Endothelial cell of umbilical vein (primary cell): ENCODE measurements at regions not wholly inside any gene's neighbourhood (a gene's known extent, or its start where the extent isn't known, plus 50 kb on each side); places are given as distances from the start of the nearest gene placed in this dataset.

Experiments used
- BruUV-seq: library from RNA; stranded (reverse); fragments of 400-500 nt; replicated peaks from 2 replicates; lab custom pipeline; 2021; lab: Mats Ljungman, UMichigan
- CTCF ChIA-PET: fragments of 300-600, 350-600 bp; sonication (Branson Sonifier 250); formaldehyde crosslinking; loops from one replicate; lab custom pipeline; 2021; ENCODE audit warnings: antibody characterized with exemption, inconsistent platforms; lab: Charles Lee
- POLR2A ChIA-PET: fragments of 300-600, 350-600 bp; sonication (Branson Sonifier 250); formaldehyde crosslinking; loops from one replicate; lab custom pipeline; 2021; ENCODE audit warnings: antibody characterized with exemption, inconsistent platforms; lab: Charles Lee
- DNase-seq: peaks from one replicate; pipeline ENCODE4 v3.0.0-alpha.2; 2011; ENCODE audit warnings: low read depth, low spot score
- FAIRE-seq: peaks from 2 replicates; lab custom pipeline; 2011; peaks lifted over from hg19 to GRCh38; lab: Jason Lieb, UNC
- H2AFZ ChIP-seq: 2 replicates; pipeline ENCODE4 v1.6.0; 2012; ENCODE audit warnings: low read depth, low read length, control low read depth, inconsistent platforms
- H3K27ac ChIP-seq: 2 replicates; pipeline ENCODE4 v1.5.1; 2011; ENCODE audit warnings: low read depth, mild to moderate bottlenecking, control low read depth, low read length, moderate library complexity; ENCODE audit not compliant: insufficient read depth
- H3K27me3 ChIP-seq, 2 experiments: 2 replicates each; pipeline versions ENCODE4 v1.6.0 to v1.6.1; 2011; ENCODE audit warnings: low read length in 2 of 2, mixed read lengths in 1 of 2; ENCODE audit not compliant: control insufficient read depth in 2 of 2, insufficient read depth in 2 of 2
- H3K36me3 ChIP-seq, 2 experiments: 2 replicates in 1 of 2; 3 replicates in 1 of 2; pipeline ENCODE4 v1.5.1; 2011; ENCODE audit warnings: low read length in 2 of 2, mild to moderate bottlenecking in 1 of 2, moderate library complexity in 1 of 2; ENCODE audit not compliant: control insufficient read depth in 2 of 2, insufficient read depth in 2 of 2; ENCODE audit errors: extremely low read depth in 1 of 2
- H3K4me1 ChIP-seq: 3 replicates; pipeline ENCODE4 v1.5.1; 2011; ENCODE audit warnings: mild to moderate bottlenecking, low read length; ENCODE audit not compliant: control insufficient read depth, insufficient read depth; ENCODE audit errors: extremely low read depth
- H3K4me2 ChIP-seq: 2 replicates; pipeline ENCODE4 v1.6.1; 2011; ENCODE audit warnings: low read length, control low read depth, mixed read lengths; ENCODE audit not compliant: insufficient read depth
- H3K4me3 ChIP-seq, 3 experiments: fragments of 200-600 bp in 1 of 3; sonication (generic), shearing (Covaris generic) in 1 of 3; replicated peaks in 1 of 3; 2 replicates each; pipeline ENCODE4 v1.5.1; 2011 to 2016; ENCODE audit warnings: control low read depth in 3 of 3, low read length in 3 of 3, mild to moderate bottlenecking in 2 of 3, inconsistent platforms in 1 of 3, low read depth in 1 of 3, moderate library complexity in 1 of 3; ENCODE audit not compliant: insufficient read depth in 1 of 3
- H3K79me2 ChIP-seq: 2 replicates; pipeline ENCODE4 v1.6.0; 2012; ENCODE audit warnings: low read length, inconsistent platforms; ENCODE audit not compliant: control insufficient read depth, insufficient read depth
- H3K9ac ChIP-seq: replicated peaks from 2 replicates; pipeline ENCODE3; 2011; ENCODE audit warnings: low read length, control low read depth; ENCODE audit not compliant: insufficient read depth; ENCODE audit errors: extremely low read depth
- H3K9me1 ChIP-seq: replicated peaks from 3 replicates; pipeline ENCODE4 v1.6.0; 2011; ENCODE audit warnings: mild to moderate bottlenecking, low read length; ENCODE audit not compliant: control insufficient read depth, insufficient read depth; ENCODE audit errors: extremely low read depth
- H3K9me3 ChIP-seq: replicated peaks from 2 replicates; pipeline ENCODE4 v1.5.1; 2012; ENCODE audit warnings: low read length, inconsistent platforms; ENCODE audit not compliant: control insufficient read depth, insufficient read depth
- H4K20me1 ChIP-seq: replicated peaks from 2 replicates; pipeline ENCODE3; 2011; ENCODE audit warnings: mild to moderate bottlenecking, low read length; ENCODE audit not compliant: control insufficient read depth, insufficient read depth; ENCODE audit errors: extremely low read depth
- EZH2 ChIP-seq: IDR thresholded peaks from 2 replicates; pipeline ENCODE4 v1.6.1; 2012; ENCODE audit warnings: borderline replicate concordance, low read depth, mild to moderate bottlenecking, moderate library complexity, low read length, inconsistent platforms; ENCODE audit not compliant: severe bottlenecking
- FOS ChIP-seq: IDR thresholded peaks from 2 replicates; pipeline ENCODE4 v1.6.1; 2011; ENCODE audit warnings: mild to moderate bottlenecking, low read length, moderate library complexity, borderline replicate concordance; ENCODE audit not compliant: insufficient read depth
- GATA2 ChIP-seq: IDR thresholded peaks from 2 replicates; pipeline ENCODE4 v1.7.0; 2011; ENCODE audit warnings: low read depth, mild to moderate bottlenecking, moderate library complexity, mixed read lengths, low read length; ENCODE audit not compliant: insufficient read length, insufficient read depth
- JUN ChIP-seq: IDR thresholded peaks from 2 replicates; pipeline ENCODE4 v1.6.1; 2011; ENCODE audit warnings: borderline replicate concordance, low read depth; ENCODE audit not compliant: insufficient read length, insufficient read depth
- MYC ChIP-seq: IDR thresholded peaks from one replicate; pipeline ENCODE4 v1.6.1; 2011; ENCODE audit warnings: mild to moderate bottlenecking, low read depth, low read length
- POLR2A ChIP-seq: IDR thresholded peaks from 2 replicates; pipeline ENCODE4 v1.6.1; 2012; ENCODE audit warnings: low read depth, mild to moderate bottlenecking, control low read depth, low read length
- POLR2AphosphoS5 ChIP-seq: IDR thresholded peaks from 2 replicates; pipeline ENCODE4 v1.6.1; 2012; ENCODE audit warnings: low read depth, mild to moderate bottlenecking, control low read depth, low read length, moderate library complexity; ENCODE audit not compliant: insufficient read depth
- dilution Hi-C: fragments of 300-500 bp; cut with MboI; formaldehyde crosslinking; loops from one replicate; pipeline ENCODE4 v1.15.0; 2019; ENCODE audit warnings: low sequenced_read_pairs; ENCODE audit not compliant: extremely low pct_ligation_motif_present
- intact Hi-C: fragments of 100-400 bp; cut with micrococcal nuclease; formaldehyde crosslinking; loops from one replicate; pipeline ENCODE4 v1.10.0; 2022
- TF ChIP-seq, protein P1 (sequence below): IDR thresholded peaks from 2 replicates; pipeline ENCODE4 v1.6.1; 2011; ENCODE audit not compliant: insufficient read depth, insufficient read length
- TF ChIP-seq, protein P2 (sequence below), 2 donors: IDR thresholded peaks; 1 replicate in 1 of 2; 2 replicates in 1 of 2; pipeline ENCODE4 v1.5.1; 2011; ENCODE audit warnings: low read length in 2 of 2, mild to moderate bottlenecking in 2 of 2, moderate library complexity in 2 of 2, control low read depth in 1 of 2, inconsistent platforms in 1 of 2, low read depth in 1 of 2; ENCODE audit not compliant: insufficient read depth in 1 of 2; ENCODE audit errors: extremely low read depth in 1 of 2

DNA sequence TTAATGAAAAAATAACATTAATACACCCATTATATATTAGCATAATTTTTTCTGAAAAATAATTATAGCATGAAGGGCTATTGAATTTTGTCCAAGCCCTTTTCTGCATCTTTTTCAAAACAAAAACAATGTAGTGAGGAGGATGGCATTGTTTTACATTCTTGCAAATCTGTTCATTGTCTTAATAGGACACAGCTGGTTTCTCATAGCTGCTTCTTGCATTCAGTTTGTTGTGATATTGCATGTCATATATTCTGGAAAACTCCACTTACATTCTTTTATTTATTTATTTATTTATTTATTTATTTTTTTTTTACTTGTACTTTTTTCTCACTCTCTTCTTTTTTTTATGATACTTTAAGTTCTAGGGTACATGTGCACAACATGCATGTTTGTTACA is 107.4 kb downstream of the NR1D2 start:
- no peak overlapping the region for H3K27ac ChIP-seq
- DNase-seq (no peak), FAIRE-seq (no peak)
- dilution Hi-C loops, result no loop called here
- H3K4me1 ChIP-seq, result no peaks in the 10 kb centered on the region
- H3K9ac ChIP-seq, result no peak overlapping the region
- no peak overlapping the region for H2AFZ ChIP-seq
- TF ChIP-seq, protein P1, sequence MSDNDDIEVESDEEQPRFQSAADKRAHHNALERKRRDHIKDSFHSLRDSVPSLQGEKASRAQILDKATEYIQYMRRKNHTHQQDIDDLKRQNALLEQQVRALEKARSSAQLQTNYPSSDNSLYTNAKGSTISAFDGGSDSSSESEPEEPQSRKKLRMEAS, result no peak
- TF ChIP-seq JUN (no peak), EZH2 (no peak), POLR2A (no peak), MYC (no peak), GATA2 (no peak), FOS (no peak), POLR2AphosphoS5 (no peak)
- TF ChIP-seq, protein P2, sequence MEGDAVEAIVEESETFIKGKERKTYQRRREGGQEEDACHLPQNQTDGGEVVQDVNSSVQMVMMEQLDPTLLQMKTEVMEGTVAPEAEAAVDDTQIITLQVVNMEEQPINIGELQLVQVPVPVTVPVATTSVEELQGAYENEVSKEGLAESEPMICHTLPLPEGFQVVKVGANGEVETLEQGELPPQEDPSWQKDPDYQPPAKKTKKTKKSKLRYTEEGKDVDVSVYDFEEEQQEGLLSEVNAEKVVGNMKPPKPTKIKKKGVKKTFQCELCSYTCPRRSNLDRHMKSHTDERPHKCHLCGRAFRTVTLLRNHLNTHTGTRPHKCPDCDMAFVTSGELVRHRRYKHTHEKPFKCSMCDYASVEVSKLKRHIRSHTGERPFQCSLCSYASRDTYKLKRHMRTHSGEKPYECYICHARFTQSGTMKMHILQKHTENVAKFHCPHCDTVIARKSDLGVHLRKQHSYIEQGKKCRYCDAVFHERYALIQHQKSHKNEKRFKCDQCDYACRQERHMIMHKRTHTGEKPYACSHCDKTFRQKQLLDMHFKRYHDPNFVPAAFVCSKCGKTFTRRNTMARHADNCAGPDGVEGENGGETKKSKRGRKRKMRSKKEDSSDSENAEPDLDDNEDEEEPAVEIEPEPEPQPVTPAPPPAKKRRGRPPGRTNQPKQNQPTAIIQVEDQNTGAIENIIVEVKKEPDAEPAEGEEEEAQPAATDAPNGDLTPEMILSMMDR (IDR thresholded peaks at IDR 0.05; ENCODE audit: extremely low read depth in 1 of 2, insufficient read depth in 1 of 2, low read depth in 1 of 2, low read length in 2 of 2), result no peak
- ChIA-PET CTCF (no interaction called here), POLR2A (no interaction called here)
- intact Hi-C loops, result no loop called here
- H3K79me2 ChIP-seq, result no peaks in the 10 kb centered on the region
- H3K4me3 ChIP-seq, result no peak overlapping the region
- H3K27me3 ChIP-seq, result no peaks in the 10 kb centered on the region
- H3K36me3 ChIP-seq, result no peaks in the 10 kb centered on the region
- H3K4me2 ChIP-seq, result no peak overlapping the region
- no peaks in the 10 kb centered on the region for H3K9me1 ChIP-seq
- H3K9me3 ChIP-seq, result no peaks in the 10 kb centered on the region
- BruUV-seq, result no TSS peak
- no peaks in the 10 kb centered on the region for H4K20me1 ChIP-seq
